NB4 (cell line): ENCODE measurements at regions not wholly inside any gene's neighbourhood (a gene's known extent, or its start where the extent isn't known, plus 50 kb on each side); places are given as distances from the start of the nearest gene placed in this dataset.
"Not testable (repeated sequence)": the region's sequence is repeated elsewhere in the genome, so short reads cannot be mapped to it uniquely, and the experiment has no call there.

ENCODE experiments used
- DNase-seq: peaks from one replicate; pipeline ENCODE4 v3.0.0; 2010; ENCODE audit warnings: low read depth
- H3K4me3 ChIP-seq: one replicate; pipeline ENCODE4 v1.5.1; 2011; ENCODE audit warnings: mild to moderate bottlenecking, low read depth, low read length, moderate library complexity
- CTCF ChIP-seq: IDR thresholded peaks from one replicate; pipeline ENCODE4 v1.5.1; 2012; ENCODE audit warnings: low read depth, low read length
- MAX ChIP-seq: IDR thresholded peaks from 2 replicates; pipeline ENCODE4 v1.6.1; 2011; ENCODE audit warnings: low read depth, low read length
- MYC ChIP-seq: IDR thresholded peaks from 2 replicates; pipeline ENCODE4 v1.6.1; 2011; ENCODE audit warnings: low read depth, low read length
- POLR2A ChIP-seq: IDR thresholded peaks from 2 replicates; pipeline ENCODE4 v1.6.1; 2011; ENCODE audit warnings: mild to moderate bottlenecking; ENCODE audit not compliant: insufficient read length; ENCODE audit errors: extremely low read depth

GRCh38 chr10:53491774-53492173, 719.2 kb upstream of the MBL2 start:
- DNase-seq, result no peak

GRCh38 chr10:53490553-53490952, 718.0 kb upstream of the MBL2 start:
- DNase-seq, result no peak
- no peak for TF ChIP-seq CTCF
- TF ChIP-seq MYC, result no peak
- TF ChIP-seq POLR2A, result no peak
- TF ChIP-seq MAX, result no peak
- H3K4me3 ChIP-seq, result no peak overlapping the region

More at GRCh38 chr10:53491774-53492173, 719.2 kb upstream of the MBL2 start:
- no peak overlapping the region for H3K4me3 ChIP-seq
- TF ChIP-seq MAX (no peak), CTCF (no peak), POLR2A (no peak), MYC (no peak)

- H3K4me3 ChIP-seq, result no peak overlapping the region
- no peak for TF ChIP-seq MAX
- TF ChIP-seq CTCF, result no peak
- no peak for TF ChIP-seq MYC
- no peak for TF ChIP-seq POLR2A
- no peak for DNase-seq
These were observed 717.0 kb upstream of the MBL2 start for GRCh38 chr10:53489335-53490182.

GRCh38 chr10:53487019-53487983, 714.7 kb upstream of the MBL2 start:
- TF ChIP-seq MAX (no peak), MYC (no peak), CTCF (no peak), POLR2A (no peak)
- H3K4me3 ChIP-seq, result no peak overlapping the region
- DNase-seq, result no peak

- not testable (repeated sequence) for H3K4me3 ChIP-seq, DNase-seq
These were observed 712.8 kb upstream of the MBL2 start for GRCh38 chr10:53485422-53485821.

- no peak overlapping the region for H3K4me3 ChIP-seq
- DNase-seq, result no peak
- TF ChIP-seq CTCF (no peak), MYC (no peak), MAX (no peak), POLR2A (no peak)
These were observed 706.8 kb upstream of the MBL2 start for GRCh38 chr10:53479365-53479764.
